ENCODE measurements at regions not wholly inside any gene's neighbourhood (a gene's known extent, or its start where the extent isn't known, plus 50 kb on each side); places are given as distances from the start of the nearest gene placed in this dataset.

GRCh38 chr5:136528481-136529030 is 163.2 kb upstream of the TRPC7 start:
- TF ChIP-seq CTCF (IDR thresholded peaks at IDR 0.05 in 4 of 5, conservative IDR thresholded peaks at IDR 0.05 in 1 of 5) = no peak
- TF ChIP-seq POLR2A (IDR thresholded peaks at IDR 0.05) = no peak
